WERI-Rb-1 (cell line): ENCODE measurements at regions not wholly inside any gene's neighbourhood (a gene's known extent, or its start where the extent isn't known, plus 50 kb on each side); places are given as distances from the start of the nearest gene placed in this dataset.

Source experiments
- DNase-seq: peaks from one replicate; pipeline ENCODE4 v3.0.0-alpha.2; 2020
- H3K27ac ChIP-seq: fragments of 250-450 bp; sonication (Bioruptor Pico); 2 replicates; pipeline ENCODE4 v1.5.1; 2020; ENCODE audit warnings: mild to moderate bottlenecking, moderate library complexity
- H3K27me3 ChIP-seq: fragments of 250-450 bp; sonication (Bioruptor Pico); 2 replicates; pipeline ENCODE4 v1.5.1; 2021; ENCODE audit warnings: mild to moderate bottlenecking, low read depth, moderate library complexity; ENCODE audit not compliant: insufficient read depth, severe bottlenecking
- H3K36me3 ChIP-seq: fragments of 250-450 bp; sonication (Bioruptor Pico); 2 replicates; pipeline ENCODE4 v1.5.1; 2020; ENCODE audit warnings: mild to moderate bottlenecking, moderate library complexity
- H3K4me3 ChIP-seq: 2 replicates; pipeline ENCODE4 v1.5.1; 2011; ENCODE audit warnings: low read depth, mild to moderate bottlenecking, control low read depth, low read length
- H3K9me3 ChIP-seq: fragments of 250-450 bp; sonication (Bioruptor Pico); 2 replicates; pipeline ENCODE4 v1.5.1; 2021; ENCODE audit warnings: mild to moderate bottlenecking, moderate library complexity; ENCODE audit not compliant: severe bottlenecking
- CTCF ChIP-seq: IDR thresholded peaks from 2 replicates; pipeline ENCODE4 v1.5.1; 2011; ENCODE audit warnings: low read depth, mild to moderate bottlenecking, control low read depth, inconsistent platforms, low read length

GRCh38 chr9:91036826-91037510 lies 235.3 kb downstream of the SYK start:
- TF ChIP-seq CTCF = peak; percentile 72
- no peaks in the 10 kb centered on the region for H3K9me3 ChIP-seq
- H3K4me3 ChIP-seq = no peak overlapping the region
- no peaks in the 10 kb centered on the region for H3K36me3 ChIP-seq
- H3K27ac ChIP-seq = no peak overlapping the region
- peak; percentile 79 for DNase-seq
- H3K27me3 ChIP-seq = no peaks in the 10 kb centered on the region

DNA sequence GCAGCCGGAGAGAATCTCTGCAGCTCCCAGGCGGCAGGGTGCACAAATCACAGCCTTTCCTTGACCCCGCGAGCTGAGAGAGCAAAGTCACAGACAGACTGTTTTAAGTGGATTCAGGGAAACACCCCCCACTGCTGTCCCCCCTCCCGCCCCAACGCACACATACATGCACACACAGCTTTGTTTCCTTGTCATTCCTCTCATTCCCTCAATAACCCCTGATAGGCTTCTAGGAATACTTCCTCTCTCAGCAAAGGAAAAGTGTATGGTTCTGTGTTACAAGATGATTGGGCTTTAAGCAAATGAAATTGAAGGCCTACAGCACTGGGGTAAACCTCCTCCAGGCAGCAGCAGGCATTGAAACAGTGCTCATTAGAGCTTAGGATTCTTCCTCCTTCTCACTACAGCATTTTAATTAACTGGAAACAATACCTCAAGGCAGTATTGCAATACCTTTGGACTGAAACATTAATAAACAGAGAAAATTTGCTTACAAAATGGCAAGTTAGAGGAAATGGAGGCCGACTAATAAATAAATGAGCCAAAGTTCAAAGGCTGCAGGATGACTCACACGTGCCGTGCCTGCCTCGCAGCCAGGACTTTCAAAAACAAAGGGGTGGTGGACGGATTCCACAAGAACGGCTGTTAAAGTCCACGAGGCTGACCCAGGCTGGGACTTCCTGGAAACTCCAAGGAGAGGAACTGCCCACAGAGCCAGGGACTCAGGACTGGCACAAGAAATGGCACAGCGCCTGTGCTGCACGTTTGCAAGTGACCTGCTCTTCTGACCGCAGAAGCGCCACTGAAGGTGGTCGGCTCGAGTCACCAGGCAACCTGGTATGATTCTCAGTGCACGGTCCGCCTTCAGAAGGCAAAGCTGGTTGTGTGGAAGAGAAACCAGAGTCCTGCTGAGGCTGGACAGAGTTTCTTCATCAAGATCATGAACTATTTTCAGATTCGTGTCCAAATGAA lies 236.2 kb downstream of the SYK start:
- no peaks in the 10 kb centered on the region for H3K9me3 ChIP-seq
- H3K36me3 ChIP-seq = no peaks in the 10 kb centered on the region
- no peak overlapping the region for H3K27ac ChIP-seq
- no peaks in the 10 kb centered on the region for H3K27me3 ChIP-seq
- no peak for DNase-seq
- no peak for TF ChIP-seq CTCF
- no peak overlapping the region for H3K4me3 ChIP-seq

- Histone ChIP-seq H3K36me3 (no peaks in the 10 kb centered on the region), H3K9me3 (no peaks in the 10 kb centered on the region), H3K4me3 (no peak overlapping the region), H3K27me3 (no peaks in the 10 kb centered on the region), H3K27ac (no peak overlapping the region)
- no peak for DNase-seq
- no peak for TF ChIP-seq CTCF
Measured at GRCh38 chr9:91038483-91039124, 237.0 kb downstream of the SYK start.

DNA sequence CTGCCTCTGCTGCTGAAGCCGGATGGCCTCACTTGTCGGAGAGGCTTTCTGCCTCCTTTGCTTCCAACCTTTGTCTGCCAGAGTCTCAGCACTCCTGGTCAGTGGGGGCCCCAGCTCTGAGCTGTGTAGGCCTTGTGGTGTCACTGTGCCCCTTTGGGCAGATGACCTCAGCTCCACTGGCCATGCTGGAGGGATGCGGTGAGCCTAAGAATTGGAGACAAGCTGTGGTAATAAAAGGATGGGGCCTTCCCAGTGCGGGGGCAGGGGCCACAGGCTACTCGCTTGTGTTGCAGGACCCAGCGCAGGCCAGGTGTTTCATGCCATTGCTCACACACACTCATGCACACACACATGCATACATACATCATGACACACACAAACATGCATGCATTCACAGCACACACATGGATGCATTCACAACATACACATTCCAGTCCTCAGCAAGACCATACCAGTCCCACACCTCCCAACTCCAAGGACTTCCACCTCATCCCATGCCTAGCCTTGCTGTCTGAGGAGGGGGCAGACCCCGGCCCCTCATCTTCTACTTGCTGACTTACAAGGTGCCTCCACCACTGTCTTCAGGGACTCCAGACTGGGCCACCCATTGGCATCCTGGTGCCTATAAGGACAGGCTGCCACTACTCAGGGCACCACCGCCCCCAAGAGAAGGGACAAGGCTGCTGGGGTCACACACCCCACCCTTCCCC lies 237.7 kb downstream of the SYK start:
- Histone ChIP-seq H3K9me3 (no peaks in the 10 kb centered on the region), H3K36me3 (no peaks in the 10 kb centered on the region), H3K4me3 (no peak overlapping the region), H3K27ac (no peak overlapping the region), H3K27me3 (no peaks in the 10 kb centered on the region)
- no peak for TF ChIP-seq CTCF
- no peak for DNase-seq

DNA sequence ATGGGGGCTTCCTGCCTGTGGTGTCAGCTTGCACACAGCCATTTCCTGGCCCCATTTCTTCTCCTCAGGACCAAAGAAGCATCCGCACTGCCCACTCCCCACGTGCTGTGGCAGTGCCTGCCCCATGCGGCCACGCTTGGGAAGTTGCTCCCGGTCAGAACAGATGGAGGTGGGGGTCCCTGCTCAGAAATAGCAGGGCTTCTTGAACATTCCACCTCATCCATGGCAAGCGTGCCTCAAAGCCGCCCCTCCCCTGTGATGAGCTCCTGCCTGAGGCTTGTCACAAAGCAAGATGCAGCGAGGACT lies 238.2 kb downstream of the SYK start:
- no peak overlapping the region for H3K27ac ChIP-seq
- no peaks in the 10 kb centered on the region for H3K27me3 ChIP-seq
- no peaks in the 10 kb centered on the region for H3K36me3 ChIP-seq
- TF ChIP-seq CTCF = no peak
- H3K4me3 ChIP-seq = no peak overlapping the region
- no peak for DNase-seq
- H3K9me3 ChIP-seq = no peaks in the 10 kb centered on the region
